SU-DHL-6 (cell line): ENCODE measurements at regions not wholly inside any gene's neighbourhood (a gene's known extent, or its start where the extent isn't known, plus 50 kb on each side); places are given as distances from the start of the nearest gene placed in this dataset.

Experiments used
- H2AFZ ChIP-seq: fragments of 200-600 bp; sonication (generic); 2 replicates; pipeline ENCODE4 v1.6.1; 2014; ENCODE audit warnings: low read depth, mild to moderate bottlenecking, moderate library complexity, mixed read lengths, antibody characterized with exemption, low read length; ENCODE audit not compliant: severe bottlenecking
- H3F3A ChIP-seq: fragments of 200-600 bp; shearing (Covaris generic); 2 replicates; pipeline ENCODE4 v1.6.0; 2016; ENCODE audit warnings: antibody characterized with exemption, mild to moderate bottlenecking; ENCODE audit not compliant: insufficient read depth
- H3K27ac ChIP-seq: fragments of 200-600 bp; sonication (generic); 2 replicates; pipeline ENCODE4 v1.5.1; 2016; ENCODE audit warnings: low read depth, mild to moderate bottlenecking, low read length, moderate library complexity, mixed read lengths
- H3K27me3 ChIP-seq: fragments of 200-600 bp; sonication (generic), shearing (Covaris generic); 2 replicates; pipeline ENCODE4 v1.6.0; 2014; ENCODE audit warnings: mild to moderate bottlenecking, low read length
- H3K36me3 ChIP-seq: fragments of 200-600 bp; sonication (generic); 2 replicates; pipeline ENCODE4 v1.6.1; 2014; ENCODE audit warnings: mild to moderate bottlenecking, low read length, mixed read lengths
- H3K4me2 ChIP-seq: fragments of 300-600, 200-600 bp; shearing (Covaris generic), sonication (generic); 2 replicates; pipeline ENCODE4 v1.6.0; 2014; ENCODE audit warnings: low read length, low read depth, mild to moderate bottlenecking; ENCODE audit not compliant: poor library complexity, severe bottlenecking
- H3K4me3 ChIP-seq: fragments of 200-600 bp; sonication (generic); 2 replicates; pipeline ENCODE4 v1.5.1; 2014; ENCODE audit warnings: antibody characterized with exemption, low read length, mild to moderate bottlenecking, mixed read lengths; ENCODE audit not compliant: insufficient read depth, poor library complexity, severe bottlenecking
- H3K79me2 ChIP-seq: fragments of 200-600 bp; sonication (generic); 2 replicates; pipeline ENCODE4 v1.6.1; 2014; ENCODE audit warnings: mild to moderate bottlenecking, low read length, moderate library complexity; ENCODE audit not compliant: insufficient read depth
- H3K9ac ChIP-seq: fragments of 200-600 bp; sonication (generic); 2 replicates; pipeline ENCODE4 v1.7.0; 2014; ENCODE audit warnings: mild to moderate bottlenecking, low read length
- H3K9me2 ChIP-seq: fragments of 200-600 bp; sonication (generic); replicated peaks from 2 replicates; pipeline ENCODE4 v1.6.1; 2014; ENCODE audit warnings: low read length; ENCODE audit not compliant: insufficient read depth
- H3K9me3 ChIP-seq: fragments of 200-600 bp; sonication (generic); 2 replicates; pipeline ENCODE4 v1.6.1; 2014; ENCODE audit warnings: low read length, mixed read lengths; ENCODE audit not compliant: insufficient read depth
- H4K20me1 ChIP-seq: fragments of 200-600 bp; sonication (generic); 2 replicates; pipeline ENCODE4 v1.6.1; 2014; ENCODE audit warnings: low read depth, mild to moderate bottlenecking, antibody characterized with exemption, low read length, moderate library complexity, mixed read lengths
- CTCF ChIP-seq: fragments of 200-600 bp; sonication (generic); IDR thresholded peaks from one replicate; pipeline ENCODE4 v1.5.1; 2017; ENCODE audit warnings: antibody characterized with exemption, mild to moderate bottlenecking, low read length, moderate library complexity; ENCODE audit not compliant: insufficient read depth, poor library complexity, severe bottlenecking
- EZH2phosphoT487 ChIP-seq: fragments of 200-600 bp; sonication (generic), shearing (Covaris generic); conservative IDR thresholded peaks from 2 replicates; pipeline ENCODE4 v1.6.1; 2018; ENCODE audit warnings: mild to moderate bottlenecking, antibody characterized with exemption, low read length, moderate library complexity, mixed read lengths

- no peaks in the 10 kb centered on the region for H3K36me3 ChIP-seq
- H4K20me1 ChIP-seq: no peaks in the 10 kb centered on the region
- H2AFZ ChIP-seq: no peak overlapping the region
- H3K9me3 ChIP-seq: no peaks in the 10 kb centered on the region
- H3K79me2 ChIP-seq: no peaks in the 10 kb centered on the region
- no peak overlapping the region for H3K4me3 ChIP-seq
- H3F3A ChIP-seq: no peaks in the 10 kb centered on the region
- no peak overlapping the region for H3K4me2 ChIP-seq
- H3K9ac ChIP-seq: no peak overlapping the region
- H3K27me3 ChIP-seq: no peaks in the 10 kb centered on the region
- no peak for TF ChIP-seq CTCF
- TF ChIP-seq EZH2phosphoT487: no peak
- no peak overlapping the region for H3K27ac ChIP-seq
- no peaks in the 10 kb centered on the region for H3K9me2 ChIP-seq
Observed at GRCh38 chr16:64780445-64780844, 341.4 kb downstream of the CDH11 start.

GRCh38 chr16:64778777-64779176, 343.1 kb downstream of the CDH11 start:
- Histone ChIP-seq H2AFZ (no peak overlapping the region), H3K27me3 (no peaks in the 10 kb centered on the region), H3K9ac (no peak overlapping the region), H4K20me1 (no peaks in the 10 kb centered on the region), H3K36me3 (no peaks in the 10 kb centered on the region), H3K79me2 (no peaks in the 10 kb centered on the region), H3K27ac (no peak overlapping the region), H3K9me2 (no peaks in the 10 kb centered on the region), H3F3A (no peaks in the 10 kb centered on the region), H3K9me3 (no peaks in the 10 kb centered on the region), H3K4me2 (no peak overlapping the region), H3K4me3 (no peak overlapping the region)
- TF ChIP-seq CTCF (no peak), EZH2phosphoT487 (no peak)

- Histone ChIP-seq H2AFZ (no peak overlapping the region), H3K27ac (no peak overlapping the region), H3K79me2 (no peaks in the 10 kb centered on the region), H3K36me3 (no peaks in the 10 kb centered on the region), H3K4me2 (no peak overlapping the region), H3F3A (no peaks in the 10 kb centered on the region), H4K20me1 (no peaks in the 10 kb centered on the region), H3K27me3 (no peaks in the 10 kb centered on the region), H3K9me3 (no peaks in the 10 kb centered on the region), H3K4me3 (no peak overlapping the region), H3K9me2 (no peaks in the 10 kb centered on the region), H3K9ac (no peak overlapping the region)
- no peak for TF ChIP-seq CTCF
- TF ChIP-seq EZH2phosphoT487: no peak
Observed at GRCh38 chr16:64773638-64774037, 348.2 kb downstream of the CDH11 start.
